HepG2 (cell line): ENCODE measurements at regions not wholly inside any gene's neighbourhood (a gene's known extent, or its start where the extent isn't known, plus 50 kb on each side); places are given as distances from the start of the nearest gene placed in this dataset.

Experiments used
- ADNP ChIP-seq: sonication (generic); formaldehyde crosslinking; IDR thresholded peaks from 2 replicates; pipeline ENCODE4 v1.4.0; 2020; ENCODE audit warnings: missing genetic modification reagents
- ESRRA ChIP-seq: sonication (generic); formaldehyde crosslinking; IDR thresholded peaks from 2 replicates; pipeline ENCODE4 v1.5.1; 2020; ENCODE audit warnings: mild to moderate bottlenecking, low read depth, missing genetic modification reagents
- FOXP1 ChIP-seq, 2 experiments: fragments of 450-650 bp in 1 of 2; IDR thresholded peaks; 2 replicates each; pipeline ENCODE4 v1.6.1; 2017 to 2018; ENCODE audit warnings: antibody characterized with exemption in 1 of 2
- GTF3A ChIP-seq: sonication (generic); formaldehyde crosslinking; conservative IDR thresholded peaks from 2 replicates; pipeline ENCODE4 v1.4.0; 2020; ENCODE audit warnings: mild to moderate bottlenecking, missing genetic modification reagents
- IRX3 ChIP-seq: sonication (generic); formaldehyde crosslinking; IDR thresholded peaks from 2 replicates; pipeline ENCODE4 v1.8.1; 2023; ENCODE audit warnings: mild to moderate bottlenecking, low read depth, missing genetic modification reagents, borderline replicate concordance
- ISX ChIP-seq: sonication (generic); formaldehyde crosslinking; conservative IDR thresholded peaks from 2 replicates; pipeline ENCODE4 v1.5.0; 2020; ENCODE audit warnings: missing genetic modification reagents
- KLF6 ChIP-seq: IDR thresholded peaks from 2 replicates; pipeline ENCODE4 v1.8.0; 2016; ENCODE audit warnings: missing biosample characterization, missing genetic modification reagents
- MBNL3 ChIP-seq: fragments of 250-450 bp; sonication (Bioruptor Pico); conservative IDR thresholded peaks from 2 replicates; pipeline ENCODE4 v1.8.0; 2022; ENCODE audit warnings: mild to moderate bottlenecking, inconsistent platforms
- MXD4 ChIP-seq: IDR thresholded peaks from 2 replicates; pipeline ENCODE4 v1.6.1; 2016; ENCODE audit warnings: mild to moderate bottlenecking, missing biosample characterization, missing genetic modification reagents
- NR2F1 ChIP-seq, 2 experiments: fragments of 450-650 bp in 1 of 2; formaldehyde crosslinking in 1 of 2; IDR thresholded peaks; 2 replicates each; pipeline versions ENCODE4 v1.5.0 to v1.6.1; 2016 to 2020; ENCODE audit warnings: mild to moderate bottlenecking in 1 of 2, missing compliant biosample characterization in 1 of 2, missing genetic modification reagents in 1 of 2, moderate library complexity in 1 of 2
- SIX4 ChIP-seq: sonication (generic); formaldehyde crosslinking; IDR thresholded peaks from 2 replicates; pipeline ENCODE4 v1.4.0; 2020; ENCODE audit warnings: missing genetic modification reagents
- SOX6 ChIP-seq, 2 experiments: fragments of 450-650 bp in 1 of 2; sonication (generic) in 1 of 2; formaldehyde crosslinking in 1 of 2; IDR thresholded peaks; 2 replicates each; pipeline versions ENCODE4 v1.4.0 to v1.6.1; 2017 to 2020; ENCODE audit warnings: antibody characterized with exemption in 1 of 2, mild to moderate bottlenecking in 1 of 2, missing genetic modification reagents in 1 of 2
- SRSF1 ChIP-seq: fragments of 200-400 bp; formaldehyde crosslinking; optimal IDR thresholded peaks from 2 replicates; pipeline ENCODE3; 2017; ENCODE audit warnings: mild to moderate bottlenecking, low read depth, low read length, moderate library complexity
- TEAD2 ChIP-seq: sonication (generic); formaldehyde crosslinking; IDR thresholded peaks from 2 replicates; pipeline ENCODE4 v1.9.0; 2021; ENCODE audit warnings: missing genetic modification reagents
- ZFP62 ChIP-seq: sonication (generic); formaldehyde crosslinking; IDR thresholded peaks from 2 replicates; pipeline ENCODE4 v1.4.0; 2020; ENCODE audit warnings: missing genetic modification reagents
- ZNF20 ChIP-seq: sonication (generic); formaldehyde crosslinking; IDR thresholded peaks from 2 replicates; pipeline ENCODE4 v1.4.0; 2020; ENCODE audit warnings: mild to moderate bottlenecking, moderate library complexity, missing genetic modification reagents
- ZNF292 ChIP-seq: sonication (generic); formaldehyde crosslinking; IDR thresholded peaks from 2 replicates; pipeline ENCODE4 v1.8.1; 2022; ENCODE audit warnings: mild to moderate bottlenecking, low read depth, missing genetic modification reagents, borderline replicate concordance
- ZNF460 ChIP-seq: sonication (generic); formaldehyde crosslinking; IDR thresholded peaks from 2 replicates; pipeline ENCODE4 v1.5.1; 2020; ENCODE audit warnings: missing genetic modification reagents, mild to moderate bottlenecking, borderline replicate concordance
- ZNF839 ChIP-seq: sonication (generic); formaldehyde crosslinking; IDR thresholded peaks from 2 replicates; pipeline ENCODE4 v1.4.0; 2020; ENCODE audit warnings: missing genetic modification reagents, mild to moderate bottlenecking, borderline replicate concordance
- TF ChIP-seq, protein P1 (sequence below): sonication (generic); formaldehyde crosslinking; IDR thresholded peaks from 2 replicates; pipeline ENCODE4 v1.8.1; 2023; ENCODE audit warnings: mild to moderate bottlenecking, missing genetic modification reagents
- TF ChIP-seq, protein P2 (sequence below): sonication (generic); formaldehyde crosslinking; IDR thresholded peaks from 2 replicates; pipeline ENCODE4 v1.8.0; 2022; ENCODE audit warnings: missing genetic modification reagents, mild to moderate bottlenecking, moderate library complexity, borderline replicate concordance
- TF ChIP-seq, protein P3 (sequence below): sonication (generic); formaldehyde crosslinking; IDR thresholded peaks from 2 replicates; pipeline ENCODE4 v1.8.1; 2023; ENCODE audit warnings: missing genetic modification reagents, mild to moderate bottlenecking, borderline replicate concordance
- TF ChIP-seq, protein P4 (sequence below): sonication (generic); formaldehyde crosslinking; IDR thresholded peaks from 2 replicates; pipeline ENCODE4 v1.4.0; 2020; ENCODE audit warnings: missing genetic modification reagents

DNA sequence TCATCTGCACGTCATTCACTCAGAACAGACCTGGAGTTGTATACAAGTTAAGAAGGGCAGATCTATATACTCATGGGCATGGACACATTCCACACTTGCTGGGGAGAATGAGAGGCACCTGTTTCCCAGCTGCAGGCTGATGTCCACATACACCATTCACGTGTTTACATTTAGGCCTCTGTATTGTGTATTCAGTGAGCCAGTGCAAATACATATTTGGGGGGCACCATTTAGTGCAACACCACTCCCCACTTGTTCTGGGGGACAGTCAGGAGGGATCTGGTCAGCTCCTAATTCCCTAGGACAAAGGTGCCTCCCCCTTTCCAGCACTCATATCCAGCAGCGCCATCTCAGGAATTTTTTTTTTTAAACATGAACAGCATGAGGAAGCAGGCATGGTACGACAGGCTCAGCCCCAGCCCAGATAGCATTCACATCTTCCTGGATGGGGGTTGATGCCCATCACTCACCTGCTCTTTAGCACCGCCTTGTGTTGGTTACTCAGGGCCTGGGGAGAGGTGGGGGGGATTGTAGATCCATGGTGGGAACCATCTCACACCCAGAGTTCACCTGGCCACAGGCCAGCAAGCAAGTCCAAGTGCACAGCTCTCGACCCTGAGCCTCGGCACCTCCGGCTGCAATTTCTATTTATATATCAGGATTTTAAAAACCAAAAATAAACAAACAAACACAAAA lies 56.9 kb upstream of the ZNF254 start (continued):
- TF ChIP-seq, protein P1, sequence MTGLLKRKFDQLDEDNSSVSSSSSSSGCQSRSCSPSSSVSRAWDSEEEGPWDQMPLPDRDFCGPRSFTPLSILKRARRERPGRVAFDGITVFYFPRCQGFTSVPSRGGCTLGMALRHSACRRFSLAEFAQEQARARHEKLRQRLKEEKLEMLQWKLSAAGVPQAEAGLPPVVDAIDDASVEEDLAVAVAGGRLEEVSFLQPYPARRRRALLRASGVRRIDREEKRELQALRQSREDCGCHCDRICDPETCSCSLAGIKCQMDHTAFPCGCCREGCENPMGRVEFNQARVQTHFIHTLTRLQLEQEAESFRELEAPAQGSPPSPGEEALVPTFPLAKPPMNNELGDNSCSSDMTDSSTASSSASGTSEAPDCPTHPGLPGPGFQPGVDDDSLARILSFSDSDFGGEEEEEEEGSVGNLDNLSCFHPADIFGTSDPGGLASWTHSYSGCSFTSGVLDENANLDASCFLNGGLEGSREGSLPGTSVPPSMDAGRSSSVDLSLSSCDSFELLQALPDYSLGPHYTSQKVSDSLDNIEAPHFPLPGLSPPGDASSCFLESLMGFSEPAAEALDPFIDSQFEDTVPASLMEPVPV: no peak
- TF ChIP-seq IRX3 (no peak), GTF3A (CRISPR knock-in tag) (no peak), ISX (no peak), ZNF292 (CRISPR knock-in tag) (no peak), ZNF839 (no peak), ZNF20 (CRISPR knock-in tag) (no peak), ADNP (CRISPR knock-in tag) (no peak), SOX6 (IDR thresholded peaks at IDR 0.05) (no peak), SOX6 (CRISPR knock-in tag; IDR thresholded peaks at IDR 0.05) (peak; percentile 45), ZFP62 (CRISPR knock-in tag) (no peak), KLF6 (no peak), ZNF460 (CRISPR knock-in tag) (no peak), ESRRA (CRISPR knock-in tag) (no peak), SIX4 (CRISPR knock-in tag) (no peak), SRSF1 (no peak), TEAD2 (CRISPR knock-in tag) (no peak), FOXP1 (IDR thresholded peaks at IDR 0.05) (no peak), FOXP1 (CRISPR knock-in tag; IDR thresholded peaks at IDR 0.05) (peak; percentile 29; the same call in 1 of the 2 replicates), NR2F1 (CRISPR knock-in tag; IDR thresholded peaks at IDR 0.05) (no peak), MBNL3 (no peak), MXD4 (no peak)
- TF ChIP-seq, protein P2, sequence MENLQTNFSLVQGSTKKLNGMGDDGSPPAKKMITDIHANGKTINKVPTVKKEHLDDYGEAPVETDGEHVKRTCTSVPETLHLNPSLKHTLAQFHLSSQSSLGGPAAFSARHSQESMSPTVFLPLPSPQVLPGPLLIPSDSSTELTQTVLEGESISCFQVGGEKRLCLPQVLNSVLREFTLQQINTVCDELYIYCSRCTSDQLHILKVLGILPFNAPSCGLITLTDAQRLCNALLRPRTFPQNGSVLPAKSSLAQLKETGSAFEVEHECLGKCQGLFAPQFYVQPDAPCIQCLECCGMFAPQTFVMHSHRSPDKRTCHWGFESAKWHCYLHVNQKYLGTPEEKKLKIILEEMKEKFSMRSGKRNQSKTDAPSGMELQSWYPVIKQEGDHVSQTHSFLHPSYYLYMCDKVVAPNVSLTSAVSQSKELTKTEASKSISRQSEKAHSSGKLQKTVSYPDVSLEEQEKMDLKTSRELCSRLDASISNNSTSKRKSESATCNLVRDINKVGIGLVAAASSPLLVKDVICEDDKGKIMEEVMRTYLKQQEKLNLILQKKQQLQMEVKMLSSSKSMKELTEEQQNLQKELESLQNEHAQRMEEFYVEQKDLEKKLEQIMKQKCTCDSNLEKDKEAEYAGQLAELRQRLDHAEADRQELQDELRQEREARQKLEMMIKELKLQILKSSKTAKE (CRISPR knock-in tag): no peak
- TF ChIP-seq, protein P3, sequence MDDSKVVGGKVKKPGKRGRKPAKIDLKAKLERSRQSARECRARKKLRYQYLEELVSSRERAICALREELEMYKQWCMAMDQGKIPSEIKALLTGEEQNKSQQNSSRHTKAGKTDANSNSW (CRISPR knock-in tag): no peak
- TF ChIP-seq, protein P4, sequence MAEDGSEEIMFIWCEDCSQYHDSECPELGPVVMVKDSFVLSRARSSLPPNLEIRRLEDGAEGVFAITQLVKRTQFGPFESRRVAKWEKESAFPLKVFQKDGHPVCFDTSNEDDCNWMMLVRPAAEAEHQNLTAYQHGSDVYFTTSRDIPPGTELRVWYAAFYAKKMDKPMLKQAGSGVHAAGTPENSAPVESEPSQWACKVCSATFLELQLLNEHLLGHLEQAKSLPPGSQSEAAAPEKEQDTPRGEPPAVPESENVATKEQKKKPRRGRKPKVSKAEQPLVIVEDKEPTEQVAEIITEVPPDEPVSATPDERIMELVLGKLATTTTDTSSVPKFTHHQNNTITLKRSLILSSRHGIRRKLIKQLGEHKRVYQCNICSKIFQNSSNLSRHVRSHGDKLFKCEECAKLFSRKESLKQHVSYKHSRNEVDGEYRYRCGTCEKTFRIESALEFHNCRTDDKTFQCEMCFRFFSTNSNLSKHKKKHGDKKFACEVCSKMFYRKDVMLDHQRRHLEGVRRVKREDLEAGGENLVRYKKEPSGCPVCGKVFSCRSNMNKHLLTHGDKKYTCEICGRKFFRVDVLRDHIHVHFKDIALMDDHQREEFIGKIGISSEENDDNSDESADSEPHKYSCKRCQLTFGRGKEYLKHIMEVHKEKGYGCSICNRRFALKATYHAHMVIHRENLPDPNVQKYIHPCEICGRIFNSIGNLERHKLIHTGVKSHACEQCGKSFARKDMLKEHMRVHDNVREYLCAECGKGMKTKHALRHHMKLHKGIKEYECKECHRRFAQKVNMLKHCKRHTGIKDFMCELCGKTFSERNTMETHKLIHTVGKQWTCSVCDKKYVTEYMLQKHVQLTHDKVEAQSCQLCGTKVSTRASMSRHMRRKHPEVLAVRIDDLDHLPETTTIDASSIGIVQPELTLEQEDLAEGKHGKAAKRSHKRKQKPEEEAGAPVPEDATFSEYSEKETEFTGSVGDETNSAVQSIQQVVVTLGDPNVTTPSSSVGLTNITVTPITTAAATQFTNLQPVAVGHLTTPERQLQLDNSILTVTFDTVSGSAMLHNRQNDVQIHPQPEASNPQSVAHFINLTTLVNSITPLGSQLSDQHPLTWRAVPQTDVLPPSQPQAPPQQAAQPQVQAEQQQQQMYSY (CRISPR knock-in tag): no peak
